ENCODE measurements at regions not wholly inside any gene's neighbourhood (a gene's known extent, or its start where the extent isn't known, plus 50 kb on each side); places are given as distances from the start of the nearest gene placed in this dataset.

DNA sequence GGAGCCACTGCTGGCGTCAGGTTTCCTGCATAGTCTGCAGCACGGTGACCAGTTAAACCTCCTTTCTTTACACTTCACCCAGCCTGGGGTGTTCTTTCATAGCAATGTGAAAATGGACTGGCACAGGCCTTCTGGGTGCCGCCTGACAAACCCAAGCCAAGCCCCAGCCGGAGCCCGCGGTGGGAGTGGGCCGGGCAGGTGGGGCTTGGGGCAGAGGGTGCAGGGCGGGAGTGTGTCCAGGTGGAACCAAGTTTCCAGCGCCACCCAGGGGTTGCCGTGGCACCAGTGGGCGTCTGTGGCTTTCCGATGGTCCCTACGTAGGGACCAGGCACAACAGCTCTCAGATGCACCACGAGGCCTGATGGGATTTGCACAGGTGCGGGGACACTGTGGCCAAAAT is 75.8 kb downstream of the RTP5 start:
- intact Hi-C loops (cut with DNase I; ENCODE audit: low total_unique reads), result no loop called here
- H3K4me3 ChIP-seq (ENCODE audit: low read depth, poor library complexity, severe bottlenecking), result no peak overlapping the region
- TF ChIP-seq CTCF (IDR thresholded peaks at IDR 0.05) (no peak), POLR2A (IDR thresholded peaks at IDR 0.05) (no peak)
- 94 to 95% methylated on average over 3 to 13 of the region's 15 CpGs for WGBS, 2 donors
- DNase-seq (ENCODE audit: low spot score in 2 of 2), result peak in 1 of 2 donors; percentile 53

DNA sequence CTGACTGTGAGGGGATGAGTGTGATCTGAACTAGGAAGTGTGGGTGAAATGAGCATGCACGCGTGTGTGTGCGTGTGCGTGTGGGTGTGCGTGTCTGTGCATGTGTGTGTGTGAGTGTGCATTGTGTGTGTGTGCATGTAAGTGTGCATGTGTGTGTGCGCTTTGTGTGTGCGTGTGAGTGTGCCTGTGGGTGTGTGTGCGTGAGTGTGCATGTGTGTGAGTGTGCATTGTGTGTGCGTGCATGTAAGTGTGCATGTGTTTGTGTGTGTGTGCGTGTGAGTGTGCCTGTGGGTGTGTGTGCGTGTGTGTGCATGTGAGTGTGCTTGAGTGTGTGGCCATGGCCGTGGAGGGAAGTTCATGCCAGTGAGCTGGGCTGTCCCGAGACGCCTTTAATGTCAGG is 76.3 kb downstream of the RTP5 start:
- 86 to 91% methylated on average over 14 of the region's 14 CpGs for WGBS, 2 donors
- peak in 1 of 2 donors; percentile 5 for DNase-seq (ENCODE audit: low spot score in 2 of 2)
- intact Hi-C loops (cut with DNase I; ENCODE audit: low total_unique reads), result no loop called here
- H3K4me3 ChIP-seq (ENCODE audit: low read depth, poor library complexity, severe bottlenecking), result no peak overlapping the region
- TF ChIP-seq POLR2A (IDR thresholded peaks at IDR 0.05), result no peak
- no peak for TF ChIP-seq CTCF (IDR thresholded peaks at IDR 0.05)

DNA sequence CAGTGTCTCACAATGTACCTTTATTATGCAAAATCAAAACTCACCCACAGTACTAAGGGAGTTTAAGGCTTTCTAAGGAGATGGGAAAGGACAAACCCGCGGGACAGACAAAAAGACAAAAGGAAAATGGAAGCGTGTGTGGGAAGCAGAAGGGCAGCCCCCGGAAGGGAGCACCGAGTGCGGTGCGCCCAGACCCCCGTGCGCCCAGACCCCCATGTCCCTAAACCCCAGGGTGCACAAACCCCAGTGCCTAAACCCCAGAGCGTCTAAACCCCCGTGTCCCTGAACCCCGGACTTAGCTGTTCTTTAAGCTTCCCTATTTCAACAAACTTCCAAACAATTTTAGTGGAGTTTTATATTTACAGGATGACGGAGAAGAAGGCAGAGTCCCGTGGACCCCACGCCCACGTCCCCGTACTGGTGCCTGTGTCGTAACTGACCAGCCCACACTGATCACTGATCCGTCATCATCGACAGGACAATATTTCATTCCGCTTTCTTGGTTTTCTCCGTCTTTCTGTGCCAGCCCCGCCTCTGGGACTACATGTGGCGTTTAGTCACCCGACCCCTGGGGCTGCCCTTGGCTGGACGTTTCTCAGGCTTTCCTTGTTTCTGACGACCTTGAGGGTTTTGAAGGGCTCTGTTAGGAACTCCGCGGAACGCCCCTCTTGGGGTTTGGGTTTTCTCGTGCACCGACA is 76.9 kb downstream of the RTP5 start:
- TF ChIP-seq POLR2A (IDR thresholded peaks at IDR 0.05), result no peak
- no peak for TF ChIP-seq CTCF (IDR thresholded peaks at IDR 0.05)
- peak in 1 of 2 donors; percentile 62 for DNase-seq (ENCODE audit: low spot score in 2 of 2)
- no peak overlapping the region for H3K4me3 ChIP-seq (ENCODE audit: low read depth, poor library complexity, severe bottlenecking)
- WGBS, 2 donors, result 78 to 80% methylated on average over 32 of the region's 32 CpGs
- intact Hi-C loops (cut with DNase I; ENCODE audit: low total_unique reads), result no loop called here

- 79 to 85% methylated on average over 28 of the region's 28 CpGs for WGBS, 2 donors
- DNase-seq (ENCODE audit: low spot score in 2 of 2), result peak in 1 of 2 donors; percentile 76
- TF ChIP-seq CTCF (IDR thresholded peaks at IDR 0.05) (no peak), POLR2A (IDR thresholded peaks at IDR 0.05) (no peak)
- intact Hi-C loops (cut with DNase I; ENCODE audit: low total_unique reads), result no loop called here
- H3K4me3 ChIP-seq (ENCODE audit: low read depth, poor library complexity, severe bottlenecking), result no peak overlapping the region
Observed at GRCh38 chr2:241947004-241947350, 77.4 kb downstream of the RTP5 start.

- 57 to 84% methylated on average over 21 of the region's 21 CpGs for WGBS, 2 donors
- intact Hi-C loops (cut with DNase I; ENCODE audit: low total_unique reads), result no loop called here
- no peak for DNase-seq (ENCODE audit: low spot score in 2 of 2)
- TF ChIP-seq POLR2A (IDR thresholded peaks at IDR 0.05), result no peak
- no peak for TF ChIP-seq CTCF (IDR thresholded peaks at IDR 0.05)
- H3K4me3 ChIP-seq (ENCODE audit: low read depth, poor library complexity, severe bottlenecking), result no peak overlapping the region
Observed at GRCh38 chr2:241947401-241947800, 77.9 kb downstream of the RTP5 start.

GRCh38 chr2:241947876-241948275 is 78.3 kb downstream of the RTP5 start:
- intact Hi-C loops (cut with DNase I; ENCODE audit: low total_unique reads), result no loop called here
- WGBS, 2 donors, result 89 to 90% methylated on average over 17 to 19 of the region's 19 CpGs
- TF ChIP-seq CTCF (IDR thresholded peaks at IDR 0.05), result no peak
- TF ChIP-seq POLR2A (IDR thresholded peaks at IDR 0.05), result no peak
- no peak overlapping the region for H3K4me3 ChIP-seq (ENCODE audit: low read depth, poor library complexity, severe bottlenecking)
- peak in 1 of 2 donors; percentile 63 for DNase-seq (ENCODE audit: low spot score in 2 of 2)

All from lower leg skin (tissue), 4 donors.